GM12874 (cell line): ENCODE measurements at regions not wholly inside any gene's neighbourhood (a gene's known extent, or its start where the extent isn't known, plus 50 kb on each side); places are given as distances from the start of the nearest gene placed in this dataset.

Experiments
- TF ChIP-seq, protein P1 (sequence below): IDR thresholded peaks from 2 replicates; pipeline ENCODE4 v1.5.1; 2011; ENCODE audit warnings: low read depth, mild to moderate bottlenecking, control low read depth, low read length, moderate library complexity; ENCODE audit not compliant: insufficient read depth

GRCh38 chr2:129078548-129078947 is 759.9 kb upstream of the HS6ST1 start:
- TF ChIP-seq, protein P1, sequence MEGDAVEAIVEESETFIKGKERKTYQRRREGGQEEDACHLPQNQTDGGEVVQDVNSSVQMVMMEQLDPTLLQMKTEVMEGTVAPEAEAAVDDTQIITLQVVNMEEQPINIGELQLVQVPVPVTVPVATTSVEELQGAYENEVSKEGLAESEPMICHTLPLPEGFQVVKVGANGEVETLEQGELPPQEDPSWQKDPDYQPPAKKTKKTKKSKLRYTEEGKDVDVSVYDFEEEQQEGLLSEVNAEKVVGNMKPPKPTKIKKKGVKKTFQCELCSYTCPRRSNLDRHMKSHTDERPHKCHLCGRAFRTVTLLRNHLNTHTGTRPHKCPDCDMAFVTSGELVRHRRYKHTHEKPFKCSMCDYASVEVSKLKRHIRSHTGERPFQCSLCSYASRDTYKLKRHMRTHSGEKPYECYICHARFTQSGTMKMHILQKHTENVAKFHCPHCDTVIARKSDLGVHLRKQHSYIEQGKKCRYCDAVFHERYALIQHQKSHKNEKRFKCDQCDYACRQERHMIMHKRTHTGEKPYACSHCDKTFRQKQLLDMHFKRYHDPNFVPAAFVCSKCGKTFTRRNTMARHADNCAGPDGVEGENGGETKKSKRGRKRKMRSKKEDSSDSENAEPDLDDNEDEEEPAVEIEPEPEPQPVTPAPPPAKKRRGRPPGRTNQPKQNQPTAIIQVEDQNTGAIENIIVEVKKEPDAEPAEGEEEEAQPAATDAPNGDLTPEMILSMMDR: no peak

DNA sequence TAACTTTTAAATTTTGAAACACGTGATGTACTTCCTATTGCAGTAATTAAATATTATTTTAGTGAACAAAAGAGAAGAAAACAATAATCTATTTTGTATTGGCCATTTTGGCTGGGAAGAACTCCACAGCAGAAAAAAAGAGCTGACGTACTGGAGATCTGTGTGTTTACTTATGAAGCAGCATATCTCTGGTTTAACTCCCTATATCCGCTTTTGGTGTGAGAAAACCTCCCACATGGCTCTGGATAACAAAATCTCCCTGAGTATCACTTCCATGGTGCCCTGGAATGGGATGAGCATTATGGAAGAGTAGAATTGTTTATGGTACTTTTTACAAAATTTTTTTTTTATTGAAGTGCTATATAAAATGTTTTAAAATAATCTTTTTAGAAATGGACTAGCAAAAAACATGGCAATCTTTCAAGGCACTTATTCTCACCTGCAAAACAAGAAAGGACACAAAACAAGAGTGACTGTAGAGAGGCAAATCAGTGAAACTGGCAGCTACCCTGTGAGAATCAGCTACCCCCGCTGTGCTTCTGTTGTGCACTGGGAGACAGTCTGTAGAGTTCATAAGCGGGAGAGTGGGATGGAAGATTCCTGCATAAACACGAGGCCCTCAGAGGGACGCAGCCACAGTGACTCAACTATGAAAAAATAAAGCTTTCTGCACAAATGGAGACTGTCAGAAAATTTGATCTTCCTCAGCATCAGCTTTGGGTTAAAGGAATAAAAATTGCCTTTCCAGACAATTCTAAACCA is 762.2 kb upstream of the HS6ST1 start:
- TF ChIP-seq, protein P1: no peak

GRCh38 chr2:129085386-129085785 is 766.7 kb upstream of the HS6ST1 start:
- TF ChIP-seq, protein P1: no peak

DNA sequence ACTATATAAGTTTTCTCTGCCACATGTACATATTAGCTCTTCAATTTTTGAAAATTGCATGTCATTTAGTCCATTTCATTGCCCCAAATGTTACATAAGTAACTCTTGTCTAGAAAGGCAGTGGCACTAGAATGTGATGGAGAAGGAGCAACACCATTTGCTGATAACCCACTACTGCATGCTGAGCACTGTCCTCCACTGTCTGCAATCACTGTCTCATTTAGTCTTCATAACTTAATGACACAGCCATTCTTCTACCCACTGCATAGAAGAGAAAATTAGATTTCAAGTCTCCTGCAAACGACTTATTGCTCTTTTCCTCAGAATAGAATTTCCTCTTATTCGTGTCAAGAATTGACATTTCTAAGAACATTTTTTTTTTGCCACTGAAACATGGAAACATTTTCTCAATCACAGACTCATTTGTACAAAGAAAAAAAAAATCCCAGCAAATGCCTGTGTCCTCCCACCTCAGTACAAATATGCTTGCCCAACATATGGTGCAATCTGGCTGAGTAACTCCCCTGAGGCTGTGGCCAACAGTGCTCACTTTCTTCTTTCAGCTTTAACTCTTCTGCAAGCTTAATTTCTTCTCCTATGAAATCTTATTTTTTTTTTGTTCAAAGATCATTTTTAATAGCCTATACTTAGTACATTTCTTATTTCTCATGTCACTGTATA is 768.6 kb upstream of the HS6ST1 start:
- TF ChIP-seq, protein P1: no peak

DNA sequence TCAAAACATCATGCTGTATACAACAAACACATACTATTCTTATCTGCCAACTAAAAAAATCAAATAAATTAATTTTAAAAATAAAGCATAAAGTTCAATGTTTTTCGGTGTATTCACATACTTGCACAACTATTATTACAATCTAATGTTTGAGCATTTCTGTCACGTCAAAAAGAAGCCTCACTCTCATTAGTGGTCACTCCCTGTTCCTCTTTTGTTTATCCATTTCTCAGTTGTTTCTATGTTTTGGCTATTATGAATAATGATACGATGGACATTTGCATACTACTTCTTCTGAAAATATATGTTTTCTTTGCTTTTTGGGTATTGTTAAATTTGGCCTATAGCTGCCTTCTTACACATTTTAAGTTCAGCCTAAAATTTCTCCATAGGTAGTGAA is 773.0 kb upstream of the HS6ST1 start:
- TF ChIP-seq, protein P1: no peak

GRCh38 chr2:129092956-129093355 is 774.3 kb upstream of the HS6ST1 start:
- TF ChIP-seq, protein P1: no peak

- TF ChIP-seq, protein P1: no peak
Observed at GRCh38 chr2:129101186-129101585, 782.5 kb upstream of the HS6ST1 start.
